Endothelial cell of umbilical vein (primary cell): ENCODE measurements at regions not wholly inside any gene's neighbourhood (a gene's known extent, or its start where the extent isn't known, plus 50 kb on each side); places are given as distances from the start of the nearest gene placed in this dataset.

Experiments
- BruUV-seq: library from RNA; stranded (reverse); fragments of 400-500 nt; replicated peaks from 2 replicates; lab custom pipeline; 2021; lab: Mats Ljungman, UMichigan
- CTCF ChIA-PET: fragments of 300-600, 350-600 bp; sonication (Branson Sonifier 250); formaldehyde crosslinking; loops from one replicate; lab custom pipeline; 2021; ENCODE audit warnings: antibody characterized with exemption, inconsistent platforms; lab: Charles Lee
- POLR2A ChIA-PET: fragments of 300-600, 350-600 bp; sonication (Branson Sonifier 250); formaldehyde crosslinking; loops from one replicate; lab custom pipeline; 2021; ENCODE audit warnings: antibody characterized with exemption, inconsistent platforms; lab: Charles Lee
- DNase-seq: peaks from one replicate; pipeline ENCODE4 v3.0.0-alpha.2; 2011; ENCODE audit warnings: low read depth, low spot score
- FAIRE-seq: peaks from 2 replicates; lab custom pipeline; 2011; peaks lifted over from hg19 to GRCh38; lab: Jason Lieb, UNC
- H2AFZ ChIP-seq: 2 replicates; pipeline ENCODE4 v1.6.0; 2012; ENCODE audit warnings: low read depth, low read length, control low read depth, inconsistent platforms
- H3K27ac ChIP-seq: 2 replicates; pipeline ENCODE4 v1.5.1; 2011; ENCODE audit warnings: low read depth, mild to moderate bottlenecking, control low read depth, low read length, moderate library complexity; ENCODE audit not compliant: insufficient read depth
- H3K27me3 ChIP-seq, 2 experiments: 2 replicates each; pipeline versions ENCODE4 v1.6.0 to v1.6.1; 2011; ENCODE audit warnings: low read length in 2 of 2, mixed read lengths in 1 of 2; ENCODE audit not compliant: control insufficient read depth in 2 of 2, insufficient read depth in 2 of 2
- H3K36me3 ChIP-seq, 2 experiments: 2 replicates in 1 of 2; 3 replicates in 1 of 2; pipeline ENCODE4 v1.5.1; 2011; ENCODE audit warnings: low read length in 2 of 2, mild to moderate bottlenecking in 1 of 2, moderate library complexity in 1 of 2; ENCODE audit not compliant: control insufficient read depth in 2 of 2, insufficient read depth in 2 of 2; ENCODE audit errors: extremely low read depth in 1 of 2
- H3K4me1 ChIP-seq: 3 replicates; pipeline ENCODE4 v1.5.1; 2011; ENCODE audit warnings: mild to moderate bottlenecking, low read length; ENCODE audit not compliant: control insufficient read depth, insufficient read depth; ENCODE audit errors: extremely low read depth
- H3K4me2 ChIP-seq: 2 replicates; pipeline ENCODE4 v1.6.1; 2011; ENCODE audit warnings: low read length, control low read depth, mixed read lengths; ENCODE audit not compliant: insufficient read depth
- H3K4me3 ChIP-seq, 3 experiments: fragments of 200-600 bp in 1 of 3; sonication (generic), shearing (Covaris generic) in 1 of 3; replicated peaks in 1 of 3; 2 replicates each; pipeline ENCODE4 v1.5.1; 2011 to 2016; ENCODE audit warnings: control low read depth in 3 of 3, low read length in 3 of 3, mild to moderate bottlenecking in 2 of 3, inconsistent platforms in 1 of 3, low read depth in 1 of 3, moderate library complexity in 1 of 3; ENCODE audit not compliant: insufficient read depth in 1 of 3
- H3K79me2 ChIP-seq: 2 replicates; pipeline ENCODE4 v1.6.0; 2012; ENCODE audit warnings: low read length, inconsistent platforms; ENCODE audit not compliant: control insufficient read depth, insufficient read depth
- H3K9ac ChIP-seq: replicated peaks from 2 replicates; pipeline ENCODE3; 2011; ENCODE audit warnings: low read length, control low read depth; ENCODE audit not compliant: insufficient read depth; ENCODE audit errors: extremely low read depth
- H3K9me1 ChIP-seq: replicated peaks from 3 replicates; pipeline ENCODE4 v1.6.0; 2011; ENCODE audit warnings: mild to moderate bottlenecking, low read length; ENCODE audit not compliant: control insufficient read depth, insufficient read depth; ENCODE audit errors: extremely low read depth
- H3K9me3 ChIP-seq: replicated peaks from 2 replicates; pipeline ENCODE4 v1.5.1; 2012; ENCODE audit warnings: low read length, inconsistent platforms; ENCODE audit not compliant: control insufficient read depth, insufficient read depth
- H4K20me1 ChIP-seq: replicated peaks from 2 replicates; pipeline ENCODE3; 2011; ENCODE audit warnings: mild to moderate bottlenecking, low read length; ENCODE audit not compliant: control insufficient read depth, insufficient read depth; ENCODE audit errors: extremely low read depth
- CTCF ChIP-seq, 2 donors: IDR thresholded peaks; 1 replicate in 1 of 2; 2 replicates in 1 of 2; pipeline ENCODE4 v1.5.1; 2011; ENCODE audit warnings: low read length in 2 of 2, mild to moderate bottlenecking in 2 of 2, moderate library complexity in 2 of 2, control low read depth in 1 of 2, inconsistent platforms in 1 of 2, low read depth in 1 of 2; ENCODE audit not compliant: insufficient read depth in 1 of 2; ENCODE audit errors: extremely low read depth in 1 of 2
- EZH2 ChIP-seq: IDR thresholded peaks from 2 replicates; pipeline ENCODE4 v1.6.1; 2012; ENCODE audit warnings: borderline replicate concordance, low read depth, mild to moderate bottlenecking, moderate library complexity, low read length, inconsistent platforms; ENCODE audit not compliant: severe bottlenecking
- FOS ChIP-seq: IDR thresholded peaks from 2 replicates; pipeline ENCODE4 v1.6.1; 2011; ENCODE audit warnings: mild to moderate bottlenecking, low read length, moderate library complexity, borderline replicate concordance; ENCODE audit not compliant: insufficient read depth
- GATA2 ChIP-seq: IDR thresholded peaks from 2 replicates; pipeline ENCODE4 v1.7.0; 2011; ENCODE audit warnings: low read depth, mild to moderate bottlenecking, moderate library complexity, mixed read lengths, low read length; ENCODE audit not compliant: insufficient read length, insufficient read depth
- JUN ChIP-seq: IDR thresholded peaks from 2 replicates; pipeline ENCODE4 v1.6.1; 2011; ENCODE audit warnings: borderline replicate concordance, low read depth; ENCODE audit not compliant: insufficient read length, insufficient read depth
- MAX ChIP-seq: IDR thresholded peaks from 2 replicates; pipeline ENCODE4 v1.6.1; 2011; ENCODE audit not compliant: insufficient read depth, insufficient read length
- MYC ChIP-seq: IDR thresholded peaks from one replicate; pipeline ENCODE4 v1.6.1; 2011; ENCODE audit warnings: mild to moderate bottlenecking, low read depth, low read length
- POLR2A ChIP-seq: IDR thresholded peaks from 2 replicates; pipeline ENCODE4 v1.6.1; 2012; ENCODE audit warnings: low read depth, mild to moderate bottlenecking, control low read depth, low read length
- POLR2AphosphoS5 ChIP-seq: IDR thresholded peaks from 2 replicates; pipeline ENCODE4 v1.6.1; 2012; ENCODE audit warnings: low read depth, mild to moderate bottlenecking, control low read depth, low read length, moderate library complexity; ENCODE audit not compliant: insufficient read depth
- dilution Hi-C: fragments of 300-500 bp; cut with MboI; formaldehyde crosslinking; loops from one replicate; pipeline ENCODE4 v1.15.0; 2019; ENCODE audit warnings: low sequenced_read_pairs; ENCODE audit not compliant: extremely low pct_ligation_motif_present
- intact Hi-C: fragments of 100-400 bp; cut with micrococcal nuclease; formaldehyde crosslinking; loops from one replicate; pipeline ENCODE4 v1.10.0; 2022

GRCh38 chr10:94047293-94047692 is 53.6 kb downstream of the PLCE1 start:
- dilution Hi-C loops (no loop called here), intact Hi-C loops (no loop called here)
- BruUV-seq, result no TSS peak
- ChIA-PET POLR2A (no interaction called here), CTCF (no interaction called here)
- Histone ChIP-seq H3K9me3 (no peaks in the 10 kb centered on the region), H3K4me3 (no peak overlapping the region), H3K27me3 (no peaks in the 10 kb centered on the region), H3K4me1 (no peaks in the 10 kb centered on the region), H3K79me2 (no peaks in the 10 kb centered on the region), H3K27ac (no peak overlapping the region), H3K4me2 (no peak overlapping the region), H3K9ac (no peak overlapping the region), H3K9me1 (no peaks in the 10 kb centered on the region), H3K36me3 (no peaks in the 10 kb centered on the region), H4K20me1 (no peaks in the 10 kb centered on the region), H2AFZ (no peak overlapping the region)
- FAIRE-seq, result no peak
- TF ChIP-seq POLR2A (no peak), GATA2 (no peak), POLR2AphosphoS5 (no peak), JUN (no peak), FOS (no peak), EZH2 (no peak), MYC (no peak), MAX (no peak), CTCF (IDR thresholded peaks at IDR 0.05; ENCODE audit: extremely low read depth in 1 of 2, insufficient read depth in 1 of 2, low read depth in 1 of 2, low read length in 2 of 2) (no peak)
- no peak for DNase-seq
